A673 (cell line): ENCODE measurements at regions not wholly inside any gene's neighbourhood (a gene's known extent, or its start where the extent isn't known, plus 50 kb on each side); places are given as distances from the start of the nearest gene placed in this dataset.
A peak's percentile ranks its signal among the peaks of the same experiment; 100 is the strongest.
"Not testable (repeated sequence)": the region's sequence is repeated elsewhere in the genome, so short reads cannot be mapped to it uniquely, and the experiment has no call there.

Experiments
- BruUV-seq: library from RNA; stranded (reverse); fragments of 400-500 nt; replicated peaks from 2 replicates; lab custom pipeline; 2021; lab: Mats Ljungman, UMichigan
- CTCF ChIA-PET: fragments of 300-600 bp; sonication (Branson Sonifier 250); formaldehyde crosslinking; loops from one replicate; lab custom pipeline; 2022; ENCODE audit warnings: antibody characterized with exemption; lab: Charles Lee
- POLR2A ChIA-PET: fragments of 300-600 bp; sonication (Branson Sonifier 250); formaldehyde crosslinking; loops from one replicate; lab custom pipeline; 2022; ENCODE audit warnings: antibody characterized with exemption; ENCODE audit not compliant: low non-redundant PET; lab: Charles Lee
- DNase-seq: peaks from one replicate; pipeline ENCODE4 v3.0.0-alpha.2; 2015; ENCODE audit warnings: low spot score
- H3K27ac ChIP-seq: fragments of 200-600 bp; sonication (generic); 2 replicates; pipeline ENCODE4 v1.5.1; 2016; ENCODE audit warnings: mixed run types, low read depth, mild to moderate bottlenecking, mixed read lengths, antibody characterized with exemption, low read length; ENCODE audit not compliant: poor library complexity, severe bottlenecking
- H3K27me3 ChIP-seq: fragments of 200-600 bp; sonication (generic); replicated peaks from 2 replicates; pipeline ENCODE4 v1.6.1; 2017; ENCODE audit warnings: mixed run types, low read depth, mild to moderate bottlenecking, mixed read lengths, antibody characterized with exemption, low read length; ENCODE audit not compliant: insufficient read depth, poor library complexity
- H3K36me3 ChIP-seq: fragments of 200-600 bp; sonication (generic); 2 replicates; pipeline ENCODE4 v1.6.1; 2016; ENCODE audit warnings: mixed run types, mild to moderate bottlenecking, mixed read lengths, antibody characterized with exemption, low read length; ENCODE audit not compliant: insufficient read depth, poor library complexity, severe bottlenecking
- H3K4me1 ChIP-seq: fragments of 200-600 bp; sonication (generic); 2 replicates; pipeline ENCODE4 v1.6.1; 2017; ENCODE audit warnings: mixed run types, mild to moderate bottlenecking, mixed read lengths, antibody characterized with exemption, low read length; ENCODE audit not compliant: insufficient read depth, poor library complexity, severe bottlenecking
- H3K4me3 ChIP-seq: fragments of 200-600 bp; sonication (generic); 2 replicates; pipeline ENCODE4 v1.5.1; 2016; ENCODE audit warnings: low read depth, mixed run types, mild to moderate bottlenecking, mixed read lengths, low read length; ENCODE audit not compliant: poor library complexity, severe bottlenecking
- H3K9me3 ChIP-seq: fragments of 200-600 bp; sonication (generic); 2 replicates; pipeline ENCODE4 v1.6.1; 2016; ENCODE audit warnings: mixed run types, low read depth, mild to moderate bottlenecking, mixed read lengths, antibody characterized with exemption, low read length; ENCODE audit not compliant: poor library complexity, severe bottlenecking
- CTCF ChIP-seq: fragments of 300-800, 200-600 bp; sonication (generic); conservative IDR thresholded peaks from 2 replicates; pipeline ENCODE4 v1.5.1; 2017; ENCODE audit warnings: low read depth, mild to moderate bottlenecking, antibody characterized with exemption, low read length, moderate library complexity, mixed read lengths
- EZH2 ChIP-seq: fragments of 200-600 bp; sonication (generic); IDR thresholded peaks from 2 replicates; pipeline ENCODE4 v1.6.1; 2017; ENCODE audit warnings: borderline replicate concordance, low read depth, mild to moderate bottlenecking, mixed read lengths, antibody characterized with exemption, low read length; ENCODE audit not compliant: poor library complexity, severe bottlenecking
- intact Hi-C: fragments of 100-400 bp; cut with micrococcal nuclease; formaldehyde crosslinking; loops from one replicate; pipeline ENCODE4 v1.10.0; 2022; ENCODE audit not compliant: unreplicated experiment

- Histone ChIP-seq H3K27me3 (no peaks in the 10 kb centered on the region), H3K9me3 (no peaks in the 10 kb centered on the region), H3K36me3 (no peaks in the 10 kb centered on the region), H3K4me1 (no peaks in the 10 kb centered on the region), H3K4me3 (no peak overlapping the region), H3K27ac (no peak overlapping the region)
- ChIA-PET CTCF (no interaction called here), POLR2A (no interaction called here)
- TF ChIP-seq EZH2 = no peak
- no peak for DNase-seq
- no TSS peak for BruUV-seq
- intact Hi-C loops = no loop called here
Observed at GRCh38 chr12:96112733-96113132, 77.3 kb upstream of the LTA4H start.

GRCh38 chr12:96117460-96117859 is 76.7 kb upstream of the ELK3 start:
- no peak for DNase-seq
- Histone ChIP-seq H3K27ac (no peak overlapping the region), H3K27me3 (no peaks in the 10 kb centered on the region), H3K36me3 (no peaks in the 10 kb centered on the region), H3K4me1 (peaks cover 6% of the 10 kb centered on the region), H3K9me3 (no peaks in the 10 kb centered on the region), H3K4me3 (no peak overlapping the region)
- no peak for TF ChIP-seq EZH2
- TF ChIP-seq CTCF = no peak
- no TSS peak for BruUV-seq
- POLR2A ChIA-PET = no interaction called here
- CTCF ChIA-PET = no interaction called here
- intact Hi-C loops = no loop called here

- H3K4me3 ChIP-seq = no peak overlapping the region
- intact Hi-C loops = no loop called here
- no peaks in the 10 kb centered on the region for H3K9me3 ChIP-seq
- peaks cover 6% of the 10 kb centered on the region for H3K4me1 ChIP-seq
- BruUV-seq = no TSS peak
- ChIA-PET CTCF (no interaction called here), POLR2A (no interaction called here)
- no peaks in the 10 kb centered on the region for H3K27me3 ChIP-seq
- H3K36me3 ChIP-seq = no peaks in the 10 kb centered on the region
- no peak for DNase-seq
- TF ChIP-seq EZH2 = no peak
- TF ChIP-seq CTCF = no peak
- no peak overlapping the region for H3K27ac ChIP-seq
Observed at GRCh38 chr12:96120359-96121100, 73.6 kb upstream of the ELK3 start.

- Histone ChIP-seq H3K27me3 (no peaks in the 10 kb centered on the region), H3K36me3 (no peaks in the 10 kb centered on the region), H3K4me3 (no peak overlapping the region), H3K9me3 (no peaks in the 10 kb centered on the region), H3K27ac (no peak overlapping the region), H3K4me1 (peaks cover 6% of the 10 kb centered on the region)
- peak; percentile 32 for DNase-seq
- BruUV-seq = no TSS peak
- ChIA-PET CTCF (no interaction called here), POLR2A (no interaction called here)
- no peak for TF ChIP-seq CTCF
- no peak for TF ChIP-seq EZH2
- intact Hi-C loops = no loop called here
Observed at GRCh38 chr12:96121271-96121711, 72.9 kb upstream of the ELK3 start.

- BruUV-seq, POLR2A ChIA-PET, CTCF ChIA-PET: not testable (repeated sequence)
Observed at GRCh38 chr12:96128292-96128691, 65.9 kb upstream of the ELK3 start.

More at GRCh38 chr12:96128292-96128691, 65.9 kb upstream of the ELK3 start:
- H3K36me3 ChIP-seq, intact Hi-C loops, H3K27ac ChIP-seq, H3K4me3 ChIP-seq, DNase-seq, H3K27me3 ChIP-seq, H3K4me1 ChIP-seq, H3K9me3 ChIP-seq: not testable (repeated sequence)
